H7 (cell line): ENCODE measurements at regions not wholly inside any gene's neighbourhood (a gene's known extent, or its start where the extent isn't known, plus 50 kb on each side); places are given as distances from the start of the nearest gene placed in this dataset.

Source experiments
- DNase-seq: peaks from one replicate; pipeline ENCODE4 v3.0.0; 2012
- H3K27me3 ChIP-seq: 2 replicates; pipeline ENCODE4 v1.6.0; 2011; ENCODE audit warnings: mild to moderate bottlenecking, low read length; ENCODE audit not compliant: control insufficient read depth, insufficient read depth
- H3K36me3 ChIP-seq: replicated peaks from 2 replicates; pipeline ENCODE4 v1.5.1; 2011; ENCODE audit warnings: low read length; ENCODE audit not compliant: control insufficient read depth, insufficient read depth
- H3K4me3 ChIP-seq: 2 replicates; pipeline ENCODE4 v1.5.1; 2011; ENCODE audit warnings: low read depth, mild to moderate bottlenecking, control low read depth, low read length, moderate library complexity; ENCODE audit not compliant: insufficient read depth

DNA sequence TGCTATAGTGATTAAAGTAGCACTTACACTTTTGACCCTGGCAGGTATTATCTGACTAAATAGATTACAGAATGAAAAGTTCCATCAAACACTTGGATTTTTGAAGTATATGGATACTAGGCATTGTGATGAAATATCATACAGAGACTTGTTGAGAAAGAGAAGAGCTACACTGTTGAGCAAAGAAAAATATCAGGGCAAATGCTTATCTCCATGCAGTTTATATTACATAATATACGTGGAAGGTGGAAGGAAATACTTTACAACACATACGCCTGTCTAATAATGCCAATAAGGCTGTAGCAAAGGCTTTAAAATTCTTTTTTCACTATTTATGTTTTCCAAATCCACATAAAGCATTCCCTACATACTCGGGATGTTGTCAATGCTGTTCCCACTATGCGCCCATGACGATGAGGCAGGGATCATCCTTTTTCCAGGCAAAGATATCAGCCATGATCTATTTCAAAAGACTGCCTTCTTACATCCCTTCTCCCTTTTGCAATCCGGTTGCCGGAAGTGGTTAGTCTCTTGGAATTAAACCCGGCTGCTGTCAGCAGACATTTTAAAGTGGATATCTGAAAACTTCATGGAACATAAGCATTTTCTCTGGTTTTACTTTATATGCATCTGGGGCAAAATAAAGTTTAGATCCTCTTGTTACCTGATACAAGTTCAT, 92.6 kb upstream of the ITGA4 start:
- Histone ChIP-seq H3K4me3 (no peak overlapping the region), H3K27me3 (no peaks in the 10 kb centered on the region), H3K36me3 (no peaks in the 10 kb centered on the region)
- no peak for DNase-seq

GRCh38 chr2:181366675-181367175, 90.5 kb upstream of the ITGA4 start:
- DNase-seq, result no peak
- no peaks in the 10 kb centered on the region for H3K36me3 ChIP-seq
- no peak overlapping the region for H3K4me3 ChIP-seq
- H3K27me3 ChIP-seq, result no peaks in the 10 kb centered on the region

DNA sequence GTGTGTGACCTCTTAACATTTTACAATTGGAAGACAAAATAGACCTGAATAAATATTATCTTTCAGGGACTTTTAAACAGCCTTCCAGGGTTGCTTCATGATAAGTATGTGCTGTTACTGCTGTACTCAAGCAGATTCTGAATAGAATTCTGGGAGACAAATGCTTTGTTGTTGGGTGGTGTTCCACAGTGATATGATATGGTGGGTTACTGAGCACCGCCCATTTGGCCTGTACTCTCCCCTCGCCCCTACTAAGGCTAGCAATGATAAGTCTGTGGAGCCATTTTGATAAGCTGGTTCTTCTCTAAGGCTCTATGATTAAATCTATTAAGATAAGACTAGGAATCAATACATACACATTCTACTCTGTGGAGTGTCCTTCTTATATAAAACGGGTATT, 89.8 kb upstream of the ITGA4 start:
- Histone ChIP-seq H3K27me3 (no peaks in the 10 kb centered on the region), H3K36me3 (no peaks in the 10 kb centered on the region), H3K4me3 (no peak overlapping the region)
- no peak for DNase-seq

DNA sequence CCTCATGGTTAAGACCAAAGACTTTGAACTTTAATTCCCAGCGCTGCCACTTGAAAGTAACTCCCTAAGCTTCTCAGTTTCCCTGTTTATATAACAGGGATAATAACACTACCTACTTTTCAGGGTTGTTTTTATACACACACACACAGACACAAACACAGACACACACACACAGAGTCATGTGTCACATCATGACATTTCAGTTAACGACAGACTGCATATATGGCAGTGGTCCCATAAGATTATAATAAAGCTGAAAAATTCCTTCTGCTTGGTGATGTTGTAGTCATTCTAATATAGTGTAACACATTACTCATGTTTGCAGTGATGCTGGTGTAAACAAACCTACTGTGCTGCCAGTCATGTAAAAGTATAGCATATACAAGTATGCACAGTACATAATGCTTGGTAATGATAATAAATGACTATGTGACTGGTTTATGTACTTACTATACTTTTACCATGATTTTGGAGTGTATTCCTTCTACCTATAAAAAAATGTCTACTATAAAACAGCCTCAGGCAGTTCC, 89.2 kb upstream of the ITGA4 start:
- Histone ChIP-seq H3K4me3 (no peak overlapping the region), H3K36me3 (no peaks in the 10 kb centered on the region), H3K27me3 (no peaks in the 10 kb centered on the region)
- no peak for DNase-seq

DNA sequence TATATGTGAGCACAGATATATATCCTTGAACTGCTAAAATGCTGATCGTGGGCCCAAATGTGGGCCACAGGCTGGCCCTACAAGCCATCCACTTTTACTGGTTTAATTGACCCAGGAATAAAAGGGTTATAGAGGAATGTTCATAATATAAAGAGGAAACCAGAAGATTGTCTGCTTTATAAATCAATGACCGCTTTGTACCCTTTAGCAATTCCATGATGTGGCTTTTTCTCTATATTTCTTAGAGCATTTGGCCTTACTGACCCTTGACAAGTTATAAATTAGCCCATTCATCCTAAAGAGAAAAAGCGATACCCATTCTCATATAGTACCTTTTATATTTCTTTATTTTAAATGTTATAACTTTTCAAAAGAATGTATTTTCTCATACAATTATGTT, 87.1 kb upstream of the ITGA4 start:
- H3K4me3 ChIP-seq, result no peak overlapping the region
- no peaks in the 10 kb centered on the region for H3K27me3 ChIP-seq
- H3K36me3 ChIP-seq, result no peaks in the 10 kb centered on the region
- DNase-seq, result no peak

DNA sequence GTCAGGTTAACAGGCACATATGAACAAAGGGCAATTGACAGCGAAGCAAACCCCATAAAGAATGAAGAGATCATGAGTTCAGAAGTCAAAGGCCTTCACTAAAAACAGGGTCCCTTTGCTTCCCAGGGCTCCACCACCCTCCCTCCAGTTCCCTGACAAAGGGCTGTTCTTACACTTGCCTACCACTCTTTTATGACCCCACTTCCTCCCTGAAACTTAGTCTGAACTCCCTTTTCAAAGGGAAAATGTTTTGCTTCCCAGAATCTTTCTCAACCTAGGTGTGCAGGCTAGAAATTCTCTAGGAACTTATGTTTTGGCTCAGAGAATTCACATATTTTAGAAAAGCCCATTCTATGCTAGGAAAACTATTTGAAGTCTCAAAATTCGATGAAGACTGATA, 86.0 kb upstream of the ITGA4 start:
- Histone ChIP-seq H3K4me3 (no peak overlapping the region), H3K27me3 (no peaks in the 10 kb centered on the region), H3K36me3 (no peaks in the 10 kb centered on the region)
- DNase-seq, result peak; percentile 5

GRCh38 chr2:181371782-181372645, 85.2 kb upstream of the ITGA4 start:
- Histone ChIP-seq H3K4me3 (no peak overlapping the region), H3K27me3 (no peaks in the 10 kb centered on the region), H3K36me3 (no peaks in the 10 kb centered on the region)
- no peak for DNase-seq

GRCh38 chr2:181372646-181373040, 84.5 kb upstream of the ITGA4 start:
- Histone ChIP-seq H3K4me3 (no peak overlapping the region), H3K36me3 (no peaks in the 10 kb centered on the region), H3K27me3 (no peaks in the 10 kb centered on the region)
- DNase-seq, result no peak

GRCh38 chr2:181374781-181375675, 82.2 kb upstream of the ITGA4 start:
- Histone ChIP-seq H3K4me3 (no peak overlapping the region), H3K27me3 (no peaks in the 10 kb centered on the region), H3K36me3 (no peaks in the 10 kb centered on the region)
- no peak for DNase-seq

DNA sequence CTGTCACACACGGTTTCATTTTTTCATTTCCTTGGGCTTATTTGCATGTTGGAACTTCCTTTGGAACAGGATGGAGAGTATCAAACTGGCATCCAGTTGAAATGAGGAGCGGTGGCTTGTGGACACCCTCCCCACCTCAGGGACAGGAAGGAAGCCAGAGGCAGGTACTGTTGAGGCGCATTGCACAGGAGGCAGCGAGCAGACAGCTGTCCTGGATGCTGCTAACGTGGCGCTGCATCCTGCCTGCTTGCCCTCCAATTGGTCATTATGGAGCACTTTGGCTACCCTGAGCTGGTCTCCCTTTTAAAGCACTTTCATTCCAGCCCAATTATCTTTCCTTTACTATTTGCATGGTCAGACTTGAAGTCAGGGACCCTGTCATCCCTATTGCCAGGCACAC, 80.7 kb upstream of the ITGA4 start:
- no peak for DNase-seq
- Histone ChIP-seq H3K4me3 (no peak overlapping the region), H3K36me3 (no peaks in the 10 kb centered on the region), H3K27me3 (no peaks in the 10 kb centered on the region)

- Histone ChIP-seq H3K36me3 (no peaks in the 10 kb centered on the region), H3K4me3 (no peak overlapping the region), H3K27me3 (no peaks in the 10 kb centered on the region)
- DNase-seq, result no peak
These were observed 80.2 kb upstream of the ITGA4 start for GRCh38 chr2:181376999-181377398.

DNA sequence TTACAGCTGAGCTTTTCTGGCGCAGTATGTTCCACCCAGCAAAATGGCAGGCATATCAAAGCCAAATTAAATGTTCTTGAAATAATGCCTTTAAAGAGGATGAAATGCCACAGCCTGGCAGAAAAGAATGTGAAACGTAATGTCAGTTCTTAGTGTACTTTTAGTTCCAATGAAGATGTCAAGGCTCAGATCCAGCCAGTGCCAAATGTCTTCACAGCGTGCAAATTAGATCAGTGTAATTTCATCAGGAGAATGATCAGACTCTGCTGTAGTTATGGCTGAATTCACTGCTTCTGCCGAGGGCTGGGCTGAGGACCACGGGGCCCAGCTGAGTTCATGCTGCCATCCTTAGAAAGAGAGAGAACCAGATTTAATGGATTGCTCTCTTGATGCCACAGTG, 78.7 kb upstream of the ITGA4 start:
- no peak overlapping the region for H3K4me3 ChIP-seq
- DNase-seq, result no peak
- H3K36me3 ChIP-seq, result no peaks in the 10 kb centered on the region
- H3K27me3 ChIP-seq, result no peaks in the 10 kb centered on the region

- H3K27me3 ChIP-seq, result no peaks in the 10 kb centered on the region
- no peak for DNase-seq
- no peaks in the 10 kb centered on the region for H3K36me3 ChIP-seq
- no peak overlapping the region for H3K4me3 ChIP-seq
These were observed 76.6 kb upstream of the ITGA4 start for GRCh38 chr2:181380581-181380980.

DNA sequence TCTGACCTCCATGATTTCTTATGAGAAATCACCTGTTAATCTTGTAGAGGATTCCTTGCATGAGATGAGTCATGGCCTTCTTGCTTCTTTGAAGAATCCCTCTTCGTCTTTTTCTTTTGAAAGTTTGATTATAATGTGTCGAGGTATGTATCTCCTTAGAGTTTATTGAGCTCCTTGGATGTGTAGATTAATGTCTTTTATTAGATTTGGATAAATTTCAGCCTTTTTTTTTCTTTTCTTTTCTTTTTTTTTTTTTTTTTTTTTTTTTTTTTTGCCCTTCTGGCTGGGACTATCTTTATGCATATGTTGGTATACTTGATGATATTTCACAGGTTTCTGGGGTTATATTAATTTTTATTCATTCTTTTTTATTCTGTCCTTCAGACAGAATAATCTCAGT, 72.3 kb upstream of the ITGA4 start:
- Histone ChIP-seq H3K4me3 (no peak overlapping the region), H3K27me3 (no peaks in the 10 kb centered on the region), H3K36me3 (no peaks in the 10 kb centered on the region)
- no peak for DNase-seq
